ENCODE measurements at regions not wholly inside any gene's neighbourhood (a gene's known extent, or its start where the extent isn't known, plus 50 kb on each side); places are given as distances from the start of the nearest gene placed in this dataset.

DNA sequence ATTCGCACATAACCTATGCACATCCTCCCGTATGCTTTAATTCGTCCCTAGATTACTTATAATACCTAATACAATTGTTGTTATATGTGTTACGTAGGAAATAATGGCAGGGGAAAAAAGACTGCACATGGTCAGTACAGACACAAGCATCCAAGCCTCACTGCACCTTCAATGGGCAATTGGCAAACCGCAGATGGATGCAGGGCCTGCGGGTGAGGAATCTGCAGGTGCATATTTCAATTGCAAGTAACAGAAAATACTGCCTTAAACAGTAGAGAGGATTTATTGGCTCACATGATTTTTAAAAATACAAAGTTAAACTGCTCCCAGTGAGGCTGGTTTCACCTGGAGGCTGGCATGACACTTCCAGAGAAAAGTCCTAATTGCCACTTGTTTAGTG is 142.1 kb upstream of the MLN start:
- DNase-seq (ENCODE audit: low spot score): no peak
- no peak overlapping the region for H3K27ac ChIP-seq
- TF ChIP-seq, protein P1, sequence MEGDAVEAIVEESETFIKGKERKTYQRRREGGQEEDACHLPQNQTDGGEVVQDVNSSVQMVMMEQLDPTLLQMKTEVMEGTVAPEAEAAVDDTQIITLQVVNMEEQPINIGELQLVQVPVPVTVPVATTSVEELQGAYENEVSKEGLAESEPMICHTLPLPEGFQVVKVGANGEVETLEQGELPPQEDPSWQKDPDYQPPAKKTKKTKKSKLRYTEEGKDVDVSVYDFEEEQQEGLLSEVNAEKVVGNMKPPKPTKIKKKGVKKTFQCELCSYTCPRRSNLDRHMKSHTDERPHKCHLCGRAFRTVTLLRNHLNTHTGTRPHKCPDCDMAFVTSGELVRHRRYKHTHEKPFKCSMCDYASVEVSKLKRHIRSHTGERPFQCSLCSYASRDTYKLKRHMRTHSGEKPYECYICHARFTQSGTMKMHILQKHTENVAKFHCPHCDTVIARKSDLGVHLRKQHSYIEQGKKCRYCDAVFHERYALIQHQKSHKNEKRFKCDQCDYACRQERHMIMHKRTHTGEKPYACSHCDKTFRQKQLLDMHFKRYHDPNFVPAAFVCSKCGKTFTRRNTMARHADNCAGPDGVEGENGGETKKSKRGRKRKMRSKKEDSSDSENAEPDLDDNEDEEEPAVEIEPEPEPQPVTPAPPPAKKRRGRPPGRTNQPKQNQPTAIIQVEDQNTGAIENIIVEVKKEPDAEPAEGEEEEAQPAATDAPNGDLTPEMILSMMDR (IDR thresholded peaks at IDR 0.05): no peak
- H3K4me3 ChIP-seq: no peak overlapping the region

DNA sequence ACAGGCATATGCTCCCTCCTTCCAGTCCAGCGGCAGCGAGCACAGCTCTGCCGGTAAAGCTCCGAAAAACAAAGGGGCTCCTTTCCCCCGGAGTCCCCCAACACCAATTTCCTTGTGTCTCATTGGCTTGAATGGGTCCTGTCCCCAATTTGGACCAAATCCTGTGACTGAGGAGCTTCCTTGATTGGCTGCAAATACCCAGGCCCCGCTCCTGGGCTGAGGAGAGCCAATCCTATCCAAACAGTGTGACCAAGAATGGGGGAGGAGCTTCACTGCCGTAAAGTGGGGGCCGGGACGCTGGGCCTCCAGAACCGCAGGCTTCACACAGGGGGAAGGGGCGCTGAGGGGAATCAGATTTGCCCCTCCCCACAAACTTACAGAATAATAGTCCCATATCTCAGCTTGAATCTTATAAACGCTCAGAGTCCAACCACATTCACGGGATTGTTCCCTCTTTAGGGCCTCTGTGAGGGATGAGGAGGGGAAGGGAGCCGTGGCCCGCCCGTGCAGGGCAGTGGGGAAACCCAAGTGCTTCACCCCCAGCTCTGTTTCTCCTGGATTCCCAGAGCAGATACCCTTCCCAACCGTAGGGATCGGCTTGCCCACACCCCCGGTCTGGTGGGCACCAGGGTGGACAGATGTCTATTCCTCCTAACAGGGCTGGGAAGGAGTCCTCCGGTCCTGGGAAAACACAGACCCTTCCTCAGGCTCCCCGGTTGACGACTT is 141.0 kb upstream of the MLN start:
- H3K27ac ChIP-seq: no peak overlapping the region
- no peak for DNase-seq (ENCODE audit: low spot score)
- no peak overlapping the region for H3K4me3 ChIP-seq
- TF ChIP-seq, protein P1 (IDR thresholded peaks at IDR 0.05): no peak

DNA sequence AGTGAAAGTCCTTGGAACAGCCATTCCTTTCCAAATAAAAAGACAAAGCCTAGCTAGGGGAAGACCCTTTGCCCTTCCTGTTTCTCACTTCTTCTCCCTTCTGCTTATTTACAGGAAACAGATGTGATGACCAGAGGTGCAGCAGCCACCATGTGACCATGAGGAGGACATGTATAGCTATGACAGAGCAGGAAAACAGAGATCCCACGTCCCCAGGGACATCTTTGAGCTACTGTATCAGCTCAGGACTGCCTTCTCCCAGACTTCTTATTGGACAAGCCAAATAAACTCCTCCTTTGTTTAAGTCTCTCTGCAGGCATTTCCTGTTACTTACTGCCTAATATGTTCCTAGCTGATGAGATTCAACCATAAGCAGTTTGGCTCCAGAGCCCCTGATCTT is 133.1 kb upstream of the MLN start:
- Histone ChIP-seq H3K27ac (no peak overlapping the region), H3K4me3 (no peak overlapping the region)
- TF ChIP-seq, protein P1 (IDR thresholded peaks at IDR 0.05): no peak
- DNase-seq (ENCODE audit: low spot score): no peak

DNA sequence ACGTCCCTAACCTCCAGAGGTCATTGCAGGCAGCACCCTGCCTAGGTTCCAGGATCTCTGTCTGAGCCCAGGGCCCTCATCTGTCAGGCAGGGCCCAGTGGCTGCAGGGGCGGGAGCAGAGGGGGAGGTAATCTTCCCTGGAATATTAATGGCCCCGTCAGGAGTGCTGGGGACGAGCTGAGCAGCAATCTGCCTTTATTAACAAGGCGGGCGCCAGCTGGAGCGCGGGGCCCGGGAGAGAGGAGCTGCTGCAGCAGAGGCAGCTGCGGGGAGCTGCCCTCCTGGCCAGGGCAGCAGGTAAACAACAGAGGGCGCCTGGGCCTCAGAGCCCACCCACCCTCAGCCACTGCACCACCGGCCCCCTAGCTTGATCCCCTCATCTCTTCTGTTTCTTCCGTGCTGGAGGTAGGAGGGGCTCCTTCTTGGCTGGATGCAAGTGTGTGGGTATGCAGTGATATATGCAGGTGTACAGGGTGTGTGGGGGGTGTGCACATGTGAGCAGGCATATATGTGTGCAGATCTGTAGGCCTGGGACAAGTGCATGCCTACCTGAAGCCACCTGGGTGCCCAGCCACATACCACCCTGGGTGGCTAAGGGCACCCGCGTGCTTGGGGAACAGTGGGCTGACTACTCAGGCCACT is 131.8 kb upstream of the MLN start:
- no peak overlapping the region for H3K4me3 ChIP-seq
- H3K27ac ChIP-seq: no peak overlapping the region
- no peak for DNase-seq (ENCODE audit: low spot score)
- TF ChIP-seq, protein P1 (IDR thresholded peaks at IDR 0.05): no peak

DNA sequence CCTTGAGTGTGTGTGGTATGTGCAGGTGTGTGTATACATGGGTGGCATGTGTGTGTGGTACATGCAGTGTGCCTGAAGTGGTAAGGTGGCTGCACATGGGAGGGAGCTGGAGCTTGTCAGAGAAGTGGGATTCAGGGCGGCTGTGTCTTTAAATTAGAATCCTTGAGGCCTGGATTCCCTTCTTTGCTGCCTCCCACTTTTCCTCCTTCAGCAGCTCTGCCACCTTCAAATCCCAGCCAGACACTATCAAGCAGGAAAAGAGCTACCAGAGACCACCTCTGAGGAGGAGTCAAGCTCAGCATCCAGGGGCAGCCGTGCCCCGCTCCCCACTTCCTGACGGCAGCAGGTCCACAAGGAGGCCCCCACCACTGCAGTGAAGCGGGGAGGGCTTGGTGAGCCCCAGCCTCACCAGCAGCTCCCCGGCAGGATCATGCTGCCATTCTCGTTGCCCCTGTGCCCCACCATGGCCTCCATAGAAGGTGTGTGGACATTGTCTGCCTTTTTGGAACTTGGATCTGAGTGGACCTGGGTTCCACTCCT is 131.0 kb upstream of the MLN start:
- TF ChIP-seq, protein P1 (IDR thresholded peaks at IDR 0.05): no peak
- no peak for DNase-seq (ENCODE audit: low spot score)
- Histone ChIP-seq H3K27ac (no peak overlapping the region), H3K4me3 (no peak overlapping the region)

DNA sequence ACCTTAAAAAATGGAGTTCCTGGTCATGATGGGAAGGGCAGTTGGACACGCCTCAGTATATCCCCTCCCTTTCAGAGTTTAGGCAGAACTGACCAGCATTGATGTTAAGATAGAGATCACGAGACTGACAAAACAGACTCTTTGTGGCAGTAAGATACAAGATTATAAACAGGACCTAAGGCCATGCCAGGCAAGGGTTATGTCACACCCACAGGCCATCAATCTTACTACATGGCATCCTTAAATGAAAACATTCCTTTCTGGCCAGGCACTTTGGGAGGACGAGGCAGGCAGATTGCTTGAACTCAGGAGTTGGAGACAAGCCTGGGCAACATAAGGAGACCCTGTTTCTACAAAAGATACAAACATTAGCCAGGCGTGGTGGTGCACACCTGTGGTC is 129.3 kb upstream of the MLN start:
- Histone ChIP-seq H3K4me3 (no peak overlapping the region), H3K27ac (no peak overlapping the region)
- DNase-seq (ENCODE audit: low spot score): no peak
- TF ChIP-seq, protein P1 (IDR thresholded peaks at IDR 0.05): no peak

DNA sequence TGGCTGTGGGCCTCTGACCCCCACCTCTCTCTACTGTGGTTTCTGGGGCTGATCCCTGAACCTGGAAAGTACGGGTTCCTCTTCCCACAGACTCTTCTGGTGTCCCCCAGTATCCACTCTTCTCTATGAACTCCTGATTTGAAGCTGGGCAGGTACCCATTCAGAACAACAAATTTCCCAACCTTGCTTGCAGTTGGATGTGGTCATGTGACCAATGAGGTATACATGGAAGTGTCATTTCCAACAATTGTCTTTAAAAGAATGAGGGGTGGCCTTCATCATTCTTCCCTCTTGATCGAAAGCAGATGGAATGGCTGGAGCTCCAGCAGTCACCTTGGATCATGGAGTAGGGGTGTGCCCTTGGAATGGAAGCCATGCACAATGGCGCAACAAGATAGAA is 128.0 kb upstream of the MLN start:
- TF ChIP-seq, protein P1 (IDR thresholded peaks at IDR 0.05): no peak
- no peak overlapping the region for H3K4me3 ChIP-seq
- no peak for DNase-seq (ENCODE audit: low spot score)
- no peak overlapping the region for H3K27ac ChIP-seq

Data from coronary artery (tissue), 2 donors.